C4-2B (cell line): ENCODE measurements at regions not wholly inside any gene's neighbourhood (a gene's known extent, or its start where the extent isn't known, plus 50 kb on each side); places are given as distances from the start of the nearest gene placed in this dataset.

Source experiments
- CTCF ChIP-seq: fragments of 450-650 bp; conservative IDR thresholded peaks from 2 replicates; pipeline ENCODE4 v1.5.1; 2017; ENCODE audit warnings: mild to moderate bottlenecking
- ZFX ChIP-seq: fragments of 450-650 bp; IDR thresholded peaks from 2 replicates; pipeline ENCODE4 v1.6.1; 2017

GRCh38 chr2:2516386-2516785, 185.3 kb upstream of the MYT1L start:
- TF ChIP-seq CTCF, result no peak
- no peak for TF ChIP-seq ZFX
